ENCODE measurements at regions not wholly inside any gene's neighbourhood (a gene's known extent, or its start where the extent isn't known, plus 50 kb on each side); places are given as distances from the start of the nearest gene placed in this dataset.

DNA sequence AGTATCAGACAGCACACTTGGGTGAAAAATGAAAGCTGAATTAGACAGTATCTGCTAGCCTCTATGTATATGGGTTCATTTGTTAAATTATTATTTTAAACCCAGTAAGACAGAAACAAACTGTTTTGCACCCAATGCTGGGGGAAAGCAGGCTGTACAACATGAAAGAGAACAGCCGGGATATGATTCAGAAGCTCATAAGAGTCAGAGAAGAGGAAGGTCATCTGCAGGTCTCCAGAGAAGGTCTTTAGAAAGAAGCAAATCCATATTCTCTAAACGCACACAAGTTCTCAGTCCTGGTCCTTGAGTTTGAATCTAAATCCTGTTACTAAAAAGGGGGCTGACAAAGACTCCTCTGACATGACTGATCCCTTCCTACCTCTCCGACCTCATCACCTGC, 155.1 kb downstream of the SIPA1L2 start:
- no peak for DNase-seq

- DNase-seq: no peak
Measured at GRCh38 chr1:232473900-232474299, 156.0 kb downstream of the SIPA1L2 start.

DNA sequence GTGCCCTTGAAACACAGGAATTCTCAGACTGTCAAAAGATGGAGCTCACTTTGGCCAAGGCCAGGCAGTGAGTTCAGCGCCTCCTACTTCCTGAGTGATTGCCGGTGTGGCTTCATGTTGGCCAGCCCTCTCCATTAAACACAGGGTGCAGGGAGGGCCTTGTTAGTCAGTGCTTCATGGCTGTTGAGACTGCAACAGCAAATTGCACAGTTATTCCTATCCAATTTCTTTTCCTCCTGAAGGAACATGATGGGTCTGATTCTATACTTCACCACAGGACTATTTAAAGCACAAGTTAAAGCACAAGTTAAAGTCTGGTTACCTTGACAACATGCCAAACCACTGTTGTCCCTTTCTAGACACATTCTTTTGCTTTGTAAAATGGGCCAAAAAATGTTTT, 156.6 kb downstream of the SIPA1L2 start:
- peak; percentile 75 for DNase-seq

GRCh38 chr1:232472485-232473041, 157.4 kb downstream of the SIPA1L2 start:
- DNase-seq: peak; percentile 82

DNA sequence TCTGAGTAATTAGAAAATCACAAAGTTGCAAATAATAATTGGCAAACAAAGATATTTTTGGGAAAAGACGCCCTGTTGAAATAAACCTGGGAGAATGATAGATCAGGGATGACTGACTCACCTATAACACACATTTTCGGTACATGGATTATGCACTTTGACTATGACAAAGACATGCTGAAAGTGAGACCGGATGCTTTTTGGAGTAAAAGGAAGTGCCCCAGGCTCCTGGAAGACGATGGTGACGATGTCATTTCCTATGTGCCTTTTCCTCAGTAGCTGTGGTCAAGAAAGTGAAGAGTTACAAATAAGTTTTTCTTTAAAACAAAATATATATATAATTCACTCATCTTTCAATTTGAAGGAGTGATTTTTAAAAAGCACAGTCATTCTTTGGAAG, 158.7 kb downstream of the SIPA1L2 start:
- DNase-seq: no peak

DNA sequence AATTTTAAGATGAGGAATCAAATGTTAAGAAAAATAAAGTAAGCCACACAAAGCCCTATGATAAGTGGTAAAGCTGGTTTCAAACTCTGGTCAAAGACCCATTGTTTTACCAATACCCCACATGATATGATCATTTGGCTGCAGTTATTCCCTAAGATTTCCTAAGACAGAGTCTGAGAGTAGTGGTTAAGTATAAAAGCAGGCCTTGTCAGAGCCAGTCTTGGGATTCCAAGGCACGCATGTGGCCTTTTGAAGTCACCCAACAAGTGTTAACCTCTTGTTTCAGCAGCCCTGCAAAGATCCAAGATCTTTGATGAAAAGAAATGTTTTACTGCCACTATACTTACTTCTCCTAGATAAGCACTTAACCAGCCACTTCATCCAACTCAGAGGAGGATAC, 159.2 kb downstream of the SIPA1L2 start:
- DNase-seq: no peak

- DNase-seq: no peak
Measured at GRCh38 chr1:232468249-232468648, 161.7 kb downstream of the SIPA1L2 start.

- DNase-seq: no peak
Measured at GRCh38 chr1:232467073-232467760, 162.7 kb downstream of the SIPA1L2 start.

DNA sequence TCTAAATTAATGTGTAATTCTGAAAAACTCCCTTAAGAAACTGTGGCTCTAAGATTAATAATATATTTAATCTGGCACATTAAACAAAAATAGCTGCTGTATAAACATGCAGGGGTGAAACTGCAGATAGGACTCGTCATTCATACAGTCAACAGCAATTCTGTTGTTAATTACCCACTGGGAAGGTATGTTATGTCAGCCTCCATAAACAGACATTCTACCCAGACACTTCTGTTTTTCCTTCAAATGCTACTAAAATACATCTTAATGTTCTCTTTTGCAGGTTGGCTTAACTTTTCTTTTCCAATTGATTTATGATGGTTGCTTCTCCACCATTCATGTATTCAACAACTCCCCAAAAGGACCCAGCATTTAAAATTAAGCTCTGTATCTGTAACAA, 165.6 kb downstream of the SIPA1L2 start:
- no peak for DNase-seq

GRCh38 chr1:232463225-232463624, 166.7 kb downstream of the SIPA1L2 start:
- DNase-seq: peak; percentile 63

- DNase-seq: no peak
Measured at GRCh38 chr1:232462213-232462612, 167.7 kb downstream of the SIPA1L2 start.

DNA sequence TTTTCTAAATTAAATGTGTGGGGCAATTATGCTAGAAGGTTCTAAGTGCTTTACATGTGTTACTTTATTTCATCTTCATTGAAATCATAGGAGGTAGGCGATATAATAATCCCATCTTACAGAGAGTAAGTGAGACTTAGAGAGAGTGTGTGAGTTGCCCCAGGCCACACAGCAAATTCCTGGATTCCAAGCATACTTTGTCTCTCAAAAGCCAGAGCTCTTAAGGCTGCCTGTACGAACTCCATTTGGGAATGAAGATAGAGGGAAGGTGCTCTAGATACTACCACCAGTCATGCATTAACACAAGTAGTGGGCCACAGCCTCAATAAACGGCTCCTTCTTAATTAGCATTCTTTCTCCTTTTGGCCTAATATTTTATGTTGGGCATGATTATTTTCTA, 170.1 kb downstream of the SIPA1L2 start:
- no peak for DNase-seq

DNA sequence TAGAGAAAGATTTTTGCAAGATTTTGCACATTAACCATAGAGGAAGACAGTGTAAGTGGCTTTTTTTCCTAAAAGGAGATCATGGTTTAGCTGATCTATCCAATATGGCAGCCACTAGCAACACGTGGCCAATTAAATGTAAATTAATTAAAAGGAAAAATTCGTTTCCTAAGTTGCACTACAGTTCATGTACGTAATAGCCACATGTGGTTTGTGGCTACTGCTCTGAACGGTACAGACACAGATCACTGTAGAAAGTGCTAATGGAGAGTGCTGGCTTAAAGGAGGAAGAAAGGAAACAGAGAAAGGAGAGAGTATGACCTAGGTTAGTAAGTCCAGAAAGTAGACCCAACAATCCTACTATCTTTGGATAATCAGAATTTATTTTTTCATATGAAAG, 170.8 kb downstream of the SIPA1L2 start:
- no peak for DNase-seq

- no peak for DNase-seq
Measured at GRCh38 chr1:232457595-232457994, 172.3 kb downstream of the SIPA1L2 start.

GRCh38 chr1:232456714-232457113, 173.2 kb downstream of the SIPA1L2 start:
- DNase-seq: no peak

DNA sequence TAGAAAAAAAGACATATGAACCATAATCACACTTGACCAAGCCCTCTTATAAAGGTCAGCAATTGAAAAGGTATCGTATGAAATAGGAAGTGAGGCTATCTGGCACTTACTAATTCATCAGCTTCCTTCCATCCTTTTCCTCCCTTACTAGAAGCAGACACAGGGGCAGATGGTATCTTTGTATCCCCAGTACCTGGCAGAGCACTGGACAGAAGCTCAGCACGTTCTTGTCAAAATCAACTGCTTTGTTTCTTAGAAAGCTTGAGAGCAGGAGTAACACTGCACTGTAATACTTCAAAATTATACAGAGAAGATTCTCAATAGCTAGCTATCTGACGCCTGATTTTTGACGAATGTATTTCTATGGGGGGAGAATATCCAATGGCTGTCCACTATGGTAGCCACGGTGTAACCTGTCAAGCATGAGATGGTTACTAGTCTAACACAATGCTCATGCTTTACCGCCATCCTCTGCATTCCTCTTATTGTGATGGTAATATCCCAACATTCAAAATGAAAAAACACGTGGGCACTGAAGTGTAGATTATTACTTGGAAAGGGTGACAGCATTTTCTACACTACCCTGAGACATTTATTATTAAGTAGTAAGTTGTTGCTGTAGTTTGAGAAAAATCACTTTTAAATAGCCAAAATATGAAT, 175.6 kb downstream of the SIPA1L2 start:
- no peak for DNase-seq

DNA sequence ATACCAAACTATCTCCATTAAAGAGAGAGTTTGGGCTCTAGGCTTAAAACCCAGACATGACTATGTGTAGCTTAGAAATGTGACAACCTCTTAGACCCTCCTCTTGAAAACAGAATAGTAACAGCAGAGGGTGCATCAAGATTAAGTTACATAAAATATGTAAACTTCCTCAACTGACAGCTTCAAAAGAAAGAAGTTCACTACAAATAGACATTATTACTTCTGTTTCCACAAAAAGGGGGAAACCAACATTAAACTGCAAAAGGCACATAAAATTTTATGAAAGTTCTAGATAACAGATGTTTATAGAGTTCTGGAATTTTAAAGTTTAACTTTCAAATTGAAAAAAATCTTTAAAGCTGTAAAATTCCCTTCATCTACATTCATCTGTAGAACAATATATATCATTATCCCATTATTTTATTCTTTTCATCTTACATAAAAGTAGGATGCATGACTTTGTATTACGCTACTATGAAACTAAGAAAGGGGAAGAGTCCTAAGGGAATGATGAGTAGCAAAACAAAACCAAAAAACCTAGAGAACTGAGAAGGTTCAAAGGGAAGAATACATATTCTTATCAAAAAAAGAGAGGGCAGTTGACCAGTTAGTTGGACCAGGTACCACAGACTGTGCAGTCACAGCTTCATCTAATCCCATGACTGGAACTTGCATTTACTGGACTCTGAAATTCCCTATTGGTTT, 177.0 kb downstream of the SIPA1L2 start:
- DNase-seq: no peak

GRCh38 chr1:232452117-232452516, 177.8 kb downstream of the SIPA1L2 start:
- no peak for DNase-seq

DNA sequence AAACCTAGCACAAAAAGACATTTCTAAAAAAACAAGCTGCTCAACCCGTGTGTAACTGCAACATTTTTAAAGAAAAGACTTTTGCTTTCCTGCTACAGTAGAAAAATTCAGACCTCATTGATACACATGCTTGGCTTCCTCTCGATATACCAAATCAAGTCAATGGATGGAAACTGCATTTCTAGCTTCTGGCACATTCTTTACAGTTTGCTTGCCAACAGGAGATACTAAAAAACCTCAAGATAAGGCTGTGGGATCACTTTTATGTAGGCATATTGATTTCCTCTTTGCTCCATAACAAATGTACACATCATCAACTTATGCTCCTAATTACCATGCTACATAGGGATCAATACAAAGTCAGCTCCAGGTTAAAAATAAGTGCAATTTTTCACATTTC, 178.4 kb downstream of the SIPA1L2 start:
- DNase-seq: no peak

DNA sequence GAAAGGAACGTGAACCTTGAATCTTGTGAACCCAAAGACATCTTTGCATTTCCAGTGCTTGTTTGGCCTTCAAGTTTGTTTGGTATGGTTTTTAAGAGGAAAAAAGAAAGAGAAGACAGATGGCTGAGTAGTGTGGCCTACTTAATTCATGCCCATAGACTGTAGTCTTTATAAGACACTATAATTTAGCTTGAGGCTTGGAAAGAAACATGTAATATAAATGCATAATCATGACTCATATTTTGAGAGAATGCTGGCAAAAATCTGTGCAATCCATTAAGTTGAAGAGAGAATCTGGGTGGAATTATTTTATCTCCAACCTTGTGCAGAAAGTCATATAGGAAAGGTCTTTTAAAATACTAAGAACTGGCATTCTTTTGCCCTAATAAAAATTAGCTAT, 179.3 kb downstream of the SIPA1L2 start:
- peak; percentile 30 for DNase-seq

- DNase-seq: no peak
Measured at GRCh38 chr1:232447125-232447524, 182.8 kb downstream of the SIPA1L2 start.

DNA sequence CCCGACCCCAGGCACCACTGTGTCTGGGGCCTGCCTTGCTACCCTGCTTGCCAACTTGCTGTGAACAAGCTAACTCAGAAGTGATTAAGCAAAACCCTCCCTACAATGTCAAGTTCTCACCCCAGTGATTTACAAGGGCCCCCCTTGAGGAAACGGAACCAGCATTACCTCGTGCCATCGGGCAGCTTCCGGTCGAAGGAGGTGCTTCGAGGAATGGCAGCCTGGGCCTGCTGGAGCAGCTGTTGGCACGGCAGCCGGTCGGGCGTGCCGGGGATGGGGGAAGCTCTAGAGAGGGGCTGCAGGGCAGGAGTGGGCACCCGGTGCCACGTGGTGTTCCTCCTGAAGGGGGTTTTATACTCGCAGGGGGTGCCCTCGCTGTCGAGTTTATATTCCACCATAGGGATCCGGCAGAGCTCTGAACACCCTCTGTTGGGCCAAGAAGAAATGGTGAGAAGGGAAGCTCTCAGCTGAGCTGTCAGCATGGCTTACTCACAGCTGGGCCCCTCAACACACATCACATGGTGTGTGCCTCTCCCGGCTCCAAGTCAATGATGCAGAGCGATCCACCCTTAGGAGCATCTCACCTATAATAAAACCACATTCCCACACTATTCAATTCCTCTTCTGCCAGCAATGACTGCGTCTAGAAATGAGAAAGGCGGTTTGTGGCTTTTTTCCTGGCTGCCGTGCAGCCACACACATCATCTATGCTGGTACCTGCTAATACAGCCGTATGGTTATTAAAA, 184.4 kb downstream of the SIPA1L2 start:
- no peak for DNase-seq

- no peak for DNase-seq
Measured at GRCh38 chr1:232443372-232443771, 186.6 kb downstream of the SIPA1L2 start.

Data from fibroblast of upper back skin (primary cell).